Ascending aorta (tissue), 2 donors: ENCODE measurements at regions not wholly inside any gene's neighbourhood (a gene's known extent, or its start where the extent isn't known, plus 50 kb on each side); places are given as distances from the start of the nearest gene placed in this dataset.

ENCODE experiments used
- DNase-seq, 2 donors: peaks; one replicate each; pipeline ENCODE4 v3.0.0-alpha.2; 2019; ENCODE audit warnings: low spot score in 2 of 2
- H3K27ac ChIP-seq, 2 donors: fragments of 200-600 bp; sonication (generic); one replicate each; pipeline ENCODE4 v1.5.1; 2016 to 2017; ENCODE audit warnings: mild to moderate bottlenecking in 1 of 2
- H3K27me3 ChIP-seq: fragments of 200-600 bp; sonication (generic); one replicate; pipeline ENCODE4 v1.5.1; 2017
- H3K36me3 ChIP-seq, 2 donors: fragments of 200-600 bp; sonication (generic); one replicate each; pipeline ENCODE4 v1.5.1; 2016
- H3K4me1 ChIP-seq, 2 donors: fragments of 200-600 bp; sonication (generic); one replicate each; pipeline ENCODE4 v1.5.1; 2016 to 2017; ENCODE audit warnings: mild to moderate bottlenecking in 1 of 2
- H3K4me3 ChIP-seq, 2 donors: fragments of 200-600 bp; sonication (generic); one replicate each; pipeline ENCODE4 v1.5.1; 2016 to 2017; ENCODE audit warnings: mild to moderate bottlenecking in 1 of 2
- H3K9me3 ChIP-seq, 2 donors: fragments of 200-600 bp; sonication (generic); one replicate each; pipeline ENCODE4 v1.5.1; 2016
- intact Hi-C: fragments of 100-400 bp; cut with DNase I; formaldehyde crosslinking; loops from one replicate; pipeline ENCODE4 v1.15.1; 2023
- TF ChIP-seq, protein P1 (sequence below), 3 experiments: fragments of 200-600 bp in 2 of 3; fragments of 450-650 bp in 1 of 3; sonication (generic) in 2 of 3; IDR thresholded peaks; one replicate each; pipeline ENCODE4 v1.5.1; 2016 to 2019; ENCODE audit warnings: antibody characterized with exemption in 3 of 3, mild to moderate bottlenecking in 1 of 3, moderate library complexity in 1 of 3

- no peak for DNase-seq
- H3K4me3 ChIP-seq: no peak overlapping the region
- intact Hi-C loops: no loop called here
- TF ChIP-seq, protein P1, sequence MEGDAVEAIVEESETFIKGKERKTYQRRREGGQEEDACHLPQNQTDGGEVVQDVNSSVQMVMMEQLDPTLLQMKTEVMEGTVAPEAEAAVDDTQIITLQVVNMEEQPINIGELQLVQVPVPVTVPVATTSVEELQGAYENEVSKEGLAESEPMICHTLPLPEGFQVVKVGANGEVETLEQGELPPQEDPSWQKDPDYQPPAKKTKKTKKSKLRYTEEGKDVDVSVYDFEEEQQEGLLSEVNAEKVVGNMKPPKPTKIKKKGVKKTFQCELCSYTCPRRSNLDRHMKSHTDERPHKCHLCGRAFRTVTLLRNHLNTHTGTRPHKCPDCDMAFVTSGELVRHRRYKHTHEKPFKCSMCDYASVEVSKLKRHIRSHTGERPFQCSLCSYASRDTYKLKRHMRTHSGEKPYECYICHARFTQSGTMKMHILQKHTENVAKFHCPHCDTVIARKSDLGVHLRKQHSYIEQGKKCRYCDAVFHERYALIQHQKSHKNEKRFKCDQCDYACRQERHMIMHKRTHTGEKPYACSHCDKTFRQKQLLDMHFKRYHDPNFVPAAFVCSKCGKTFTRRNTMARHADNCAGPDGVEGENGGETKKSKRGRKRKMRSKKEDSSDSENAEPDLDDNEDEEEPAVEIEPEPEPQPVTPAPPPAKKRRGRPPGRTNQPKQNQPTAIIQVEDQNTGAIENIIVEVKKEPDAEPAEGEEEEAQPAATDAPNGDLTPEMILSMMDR (IDR thresholded peaks at IDR 0.05): no peak
- no peaks in the 10 kb centered on the region for H3K9me3 ChIP-seq
- H3K36me3 ChIP-seq: no peaks in the 10 kb centered on the region
- H3K27me3 ChIP-seq: no peaks in the 10 kb centered on the region
- H3K4me1 ChIP-seq: no peaks in the 10 kb centered on the region
- H3K27ac ChIP-seq: no peak overlapping the region
These were observed 950.7 kb upstream of the FAM98A start for GRCh38 chr2:34549710-34550345.

GRCh38 chr2:34547900-34548299 lies 948.8 kb upstream of the FAM98A start:
- no peak for DNase-seq
- Histone ChIP-seq H3K36me3 (no peaks in the 10 kb centered on the region), H3K27ac (no peak overlapping the region), H3K27me3 (no peaks in the 10 kb centered on the region), H3K4me3 (no peak overlapping the region), H3K9me3 (no peaks in the 10 kb centered on the region), H3K4me1 (no peaks in the 10 kb centered on the region)
- TF ChIP-seq, protein P1 (IDR thresholded peaks at IDR 0.05): no peak
- intact Hi-C loops: no loop called here

DNA sequence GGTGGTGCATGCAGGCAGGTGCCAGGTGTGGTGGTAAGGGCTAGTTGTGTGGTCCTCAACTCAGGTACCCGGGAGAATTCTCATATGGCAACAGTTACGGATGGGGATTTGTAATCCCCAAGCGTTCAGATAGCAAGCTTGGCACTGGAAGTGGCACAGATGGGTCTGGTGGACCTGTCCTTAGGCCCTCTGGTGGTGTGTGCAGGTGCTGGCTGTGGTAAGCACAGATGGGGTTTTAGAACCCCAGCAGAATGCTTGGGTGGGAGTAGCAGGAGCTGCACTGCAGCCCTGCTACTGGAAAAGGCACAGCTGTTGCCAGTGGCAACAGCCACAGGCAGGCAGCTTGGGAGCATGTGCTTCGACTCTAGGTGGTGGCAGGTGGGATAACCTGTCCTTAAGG lies 948.2 kb upstream of the FAM98A start:
- Histone ChIP-seq H3K27ac (no peak overlapping the region), H3K27me3 (no peaks in the 10 kb centered on the region), H3K4me3 (no peak overlapping the region), H3K4me1 (no peaks in the 10 kb centered on the region), H3K9me3 (no peaks in the 10 kb centered on the region), H3K36me3 (no peaks in the 10 kb centered on the region)
- intact Hi-C loops: no loop called here
- TF ChIP-seq, protein P1 (IDR thresholded peaks at IDR 0.05): no peak
- no peak for DNase-seq

DNA sequence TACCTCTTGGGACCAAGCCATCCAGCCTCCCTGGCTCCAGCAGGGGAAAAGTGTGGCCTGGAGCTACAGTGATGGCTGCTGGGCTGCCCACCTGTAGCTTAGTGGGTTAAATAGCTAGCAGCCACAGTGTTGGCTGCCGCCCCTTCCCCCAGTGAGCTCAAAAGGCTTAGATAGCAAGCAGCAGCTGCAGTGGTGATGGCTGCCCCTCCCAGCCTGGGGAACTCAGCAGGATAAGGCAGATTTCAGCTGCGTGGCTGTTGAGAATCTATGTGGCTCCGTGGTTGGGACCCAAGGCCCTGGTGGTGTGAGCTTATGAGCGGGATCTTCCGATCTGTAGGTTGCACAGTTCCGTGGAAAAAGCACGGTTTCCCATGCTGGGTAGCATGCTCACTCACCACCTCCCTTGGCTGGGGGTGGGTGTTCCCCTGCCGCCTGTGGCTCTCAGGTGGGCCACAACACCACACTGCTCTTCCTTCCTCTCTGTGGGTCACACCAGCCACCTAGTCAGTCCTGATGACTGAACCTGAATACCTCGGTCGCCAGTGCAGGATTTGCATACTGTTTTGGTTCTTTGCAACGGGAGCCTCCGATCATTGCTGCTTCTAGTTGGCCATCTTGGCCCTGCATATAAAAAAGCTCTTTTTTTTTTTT lies 946.5 kb upstream of the FAM98A start:
- H3K4me1 ChIP-seq: no peaks in the 10 kb centered on the region
- H3K9me3 ChIP-seq: peaks cover 0 to 4% of the 10 kb centered on the region in 2 donors
- H3K27me3 ChIP-seq: no peaks in the 10 kb centered on the region
- H3K4me3 ChIP-seq: no peak overlapping the region
- H3K36me3 ChIP-seq: no peaks in the 10 kb centered on the region
- TF ChIP-seq, protein P1 (IDR thresholded peaks at IDR 0.05): no peak
- H3K27ac ChIP-seq: no peak overlapping the region
- DNase-seq: no peak
- intact Hi-C loops: no loop called here

GRCh38 chr2:34534761-34535160 lies 935.7 kb upstream of the FAM98A start:
- no peak for DNase-seq
- Histone ChIP-seq H3K27me3 (no peaks in the 10 kb centered on the region), H3K4me3 (no peak overlapping the region), H3K9me3 (peaks cover 0 to 3% of the 10 kb centered on the region in 2 donors), H3K36me3 (no peaks in the 10 kb centered on the region), H3K4me1 (no peaks in the 10 kb centered on the region), H3K27ac (no peak overlapping the region)
- TF ChIP-seq, protein P1 (IDR thresholded peaks at IDR 0.05): no peak
- intact Hi-C loops: no loop called here
